GM10266 (cell line): ENCODE measurements at regions not wholly inside any gene's neighbourhood (a gene's known extent, or its start where the extent isn't known, plus 50 kb on each side); places are given as distances from the start of the nearest gene placed in this dataset.

ENCODE experiments used
- DNase-seq: peaks from one replicate; pipeline ENCODE4 v3.0.0; 2012; ENCODE audit errors: extremely low spot score
- TF ChIP-seq, protein P1 (sequence below): IDR thresholded peaks from 2 replicates; pipeline ENCODE4 v1.5.1; 2012; ENCODE audit warnings: mild to moderate bottlenecking, low read depth; ENCODE audit not compliant: control insufficient read depth, insufficient read depth; ENCODE audit errors: missing control alignments

GRCh38 chr3:18007980-18008379 lies 265.5 kb upstream of the TBC1D5 start:
- DNase-seq: no peak
- TF ChIP-seq, protein P1, sequence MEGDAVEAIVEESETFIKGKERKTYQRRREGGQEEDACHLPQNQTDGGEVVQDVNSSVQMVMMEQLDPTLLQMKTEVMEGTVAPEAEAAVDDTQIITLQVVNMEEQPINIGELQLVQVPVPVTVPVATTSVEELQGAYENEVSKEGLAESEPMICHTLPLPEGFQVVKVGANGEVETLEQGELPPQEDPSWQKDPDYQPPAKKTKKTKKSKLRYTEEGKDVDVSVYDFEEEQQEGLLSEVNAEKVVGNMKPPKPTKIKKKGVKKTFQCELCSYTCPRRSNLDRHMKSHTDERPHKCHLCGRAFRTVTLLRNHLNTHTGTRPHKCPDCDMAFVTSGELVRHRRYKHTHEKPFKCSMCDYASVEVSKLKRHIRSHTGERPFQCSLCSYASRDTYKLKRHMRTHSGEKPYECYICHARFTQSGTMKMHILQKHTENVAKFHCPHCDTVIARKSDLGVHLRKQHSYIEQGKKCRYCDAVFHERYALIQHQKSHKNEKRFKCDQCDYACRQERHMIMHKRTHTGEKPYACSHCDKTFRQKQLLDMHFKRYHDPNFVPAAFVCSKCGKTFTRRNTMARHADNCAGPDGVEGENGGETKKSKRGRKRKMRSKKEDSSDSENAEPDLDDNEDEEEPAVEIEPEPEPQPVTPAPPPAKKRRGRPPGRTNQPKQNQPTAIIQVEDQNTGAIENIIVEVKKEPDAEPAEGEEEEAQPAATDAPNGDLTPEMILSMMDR: no peak

GRCh38 chr3:17995769-17996168 lies 253.3 kb upstream of the TBC1D5 start:
- TF ChIP-seq, protein P1: peak; percentile 24
- no peak for DNase-seq

DNA sequence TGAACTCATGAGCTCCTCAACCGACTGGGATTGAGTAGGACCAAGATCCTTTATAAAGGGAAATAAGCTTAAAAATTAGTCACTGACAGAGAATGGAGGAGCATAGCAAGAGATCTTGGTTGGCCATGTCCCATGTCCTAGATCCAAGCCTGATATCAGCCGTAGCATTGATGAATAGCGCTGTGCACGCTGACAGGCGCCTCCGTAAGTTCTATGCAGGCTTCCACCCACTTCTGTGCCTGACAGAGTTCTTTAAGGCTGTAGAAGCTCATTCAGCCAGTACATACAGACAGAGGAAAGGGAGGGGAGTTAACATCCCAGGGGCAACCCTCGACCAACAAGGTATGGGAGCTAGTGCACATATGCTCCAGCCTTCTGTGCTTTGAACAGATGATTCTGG lies 251.7 kb upstream of the TBC1D5 start:
- TF ChIP-seq, protein P1: no peak
- DNase-seq: no peak

- TF ChIP-seq, protein P1: no peak
- no peak for DNase-seq
Observed at GRCh38 chr3:17990390-17990789, 248.0 kb upstream of the TBC1D5 start.

- DNase-seq: no peak
- TF ChIP-seq, protein P1: no peak
Observed at GRCh38 chr3:17986348-17986816, 244.0 kb upstream of the TBC1D5 start.

DNA sequence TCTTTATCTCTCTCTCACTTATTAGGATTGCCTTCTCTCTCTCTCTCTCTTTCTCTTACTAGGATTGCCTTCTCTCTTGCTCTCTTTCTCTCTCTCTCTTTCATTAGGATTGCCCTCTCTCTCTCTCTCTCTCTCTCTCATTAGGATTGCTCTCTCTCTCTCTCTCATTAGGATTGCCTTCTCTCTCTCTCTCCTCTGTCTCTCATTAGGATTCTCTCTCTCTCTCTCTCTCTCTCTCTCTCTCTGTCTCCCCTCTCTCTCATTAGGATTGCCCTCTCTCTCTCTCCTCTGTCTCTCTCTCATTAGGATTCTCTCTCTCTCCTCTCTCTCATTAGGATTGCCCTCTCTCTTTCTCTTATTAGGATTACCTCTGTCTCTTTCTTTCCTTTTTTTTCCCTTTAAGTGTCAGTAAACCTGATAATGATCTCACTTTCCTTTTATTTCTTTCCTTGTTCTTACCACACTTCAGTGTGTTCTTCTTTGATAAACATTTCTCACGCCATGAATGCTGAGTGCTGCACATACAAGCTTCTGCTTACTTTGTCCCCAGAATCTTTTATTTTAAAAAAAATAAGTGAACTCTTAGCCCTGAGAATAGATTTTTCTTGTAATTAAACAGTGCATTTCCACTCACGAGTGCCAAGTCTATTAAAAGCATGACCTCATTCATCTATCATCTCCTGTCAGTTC lies 243.4 kb upstream of the TBC1D5 start:
- no peak for DNase-seq

GRCh38 chr3:17983106-17983505 lies 240.7 kb upstream of the TBC1D5 start:
- TF ChIP-seq, protein P1: no peak
- DNase-seq: no peak

More for the DNA sequence above, 243.4 kb upstream of the TBC1D5 start:
- TF ChIP-seq, protein P1: no peak
